Endothelial cell of hepatic sinusoid (primary cell): ENCODE measurements at regions not wholly inside any gene's neighbourhood (a gene's known extent, or its start where the extent isn't known, plus 50 kb on each side); places are given as distances from the start of the nearest gene placed in this dataset.

Experiments used
- in situ Hi-C: cut with HindIII; loops from 2 replicates; pipeline ENCODE4 v1.10.0; 2017; ENCODE audit warnings: low sequenced_read_pairs

- in situ Hi-C loops = no loop called here
Observed at GRCh38 chr12:58812214-58812613, 108.1 kb downstream of the LRIG3 start.

DNA sequence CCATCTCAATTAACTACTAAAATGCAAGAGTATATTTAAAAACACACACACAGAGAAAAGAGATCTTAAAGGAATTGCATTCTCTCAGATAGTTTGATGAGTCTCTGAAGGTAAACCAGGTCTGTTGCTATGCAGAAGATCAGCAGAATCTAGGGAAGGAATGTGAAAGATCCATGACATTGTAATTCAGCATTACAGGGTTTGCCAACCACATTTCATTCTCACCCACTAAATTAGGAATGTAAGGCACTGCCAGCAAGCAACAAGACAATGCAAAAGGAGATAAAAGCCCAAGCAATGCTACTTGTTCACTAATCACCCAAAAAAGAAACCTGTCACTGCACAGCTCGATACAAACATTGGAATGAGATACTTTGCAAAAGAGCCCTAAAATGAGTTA is 106.3 kb downstream of the LRIG3 start:
- in situ Hi-C loops = no loop called here

- in situ Hi-C loops = loop anchor here (5.0 kb wide), 1 partner anchor 78 kb away; no protein-coding TSS in a partner anchor
Observed at GRCh38 chr12:58815235-58815634, 105.1 kb downstream of the LRIG3 start.

- in situ Hi-C loops = loop anchor here (5.0 kb wide), 1 partner anchor 81 kb away; no protein-coding TSS in a partner anchor
Observed at GRCh38 chr12:58818546-58818945, 101.8 kb downstream of the LRIG3 start.

DNA sequence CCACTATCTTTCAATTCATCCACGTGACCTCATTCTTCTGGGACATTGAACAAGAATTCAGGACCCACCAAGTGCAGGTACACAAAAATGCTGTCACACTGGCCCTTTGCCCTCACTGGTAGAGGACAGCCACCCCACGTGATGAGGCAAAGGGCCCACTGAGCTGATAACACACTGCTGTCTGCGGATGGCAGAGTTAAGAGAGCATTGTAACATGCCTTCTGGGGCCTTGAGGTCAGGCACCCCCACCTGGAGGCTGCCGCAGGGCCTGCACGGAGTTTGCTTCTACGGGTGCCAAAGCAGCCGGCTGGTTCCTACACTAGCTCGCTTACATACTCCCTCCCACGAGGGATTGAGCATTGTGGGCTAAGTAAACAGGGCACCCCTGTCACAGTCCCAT is 101.0 kb downstream of the LRIG3 start:
- in situ Hi-C loops = loop anchor here (5.0 kb wide), 1 partner anchor 82 kb away; no protein-coding TSS in a partner anchor

- in situ Hi-C loops = loop anchor here (5.0 kb wide), 1 partner anchor 83 kb away; no protein-coding TSS in a partner anchor
Observed at GRCh38 chr12:58819985-58820384, 100.3 kb downstream of the LRIG3 start.
